ENCODE measurements at regions not wholly inside any gene's neighbourhood (a gene's known extent, or its start where the extent isn't known, plus 50 kb on each side); places are given as distances from the start of the nearest gene placed in this dataset.

GRCh38 chr10:91006752-91007346 lies 86.0 kb upstream of the ANKRD1 start:
- TF ChIP-seq CTCF (IDR thresholded peaks at IDR 0.05) (no peak), POLR2A (IDR thresholded peaks at IDR 0.05) (no peak)

Measured in suprapubic skin (tissue), 3 donors.